ENCODE measurements at regions not wholly inside any gene's neighbourhood (a gene's known extent, or its start where the extent isn't known, plus 50 kb on each side); places are given as distances from the start of the nearest gene placed in this dataset.

DNA sequence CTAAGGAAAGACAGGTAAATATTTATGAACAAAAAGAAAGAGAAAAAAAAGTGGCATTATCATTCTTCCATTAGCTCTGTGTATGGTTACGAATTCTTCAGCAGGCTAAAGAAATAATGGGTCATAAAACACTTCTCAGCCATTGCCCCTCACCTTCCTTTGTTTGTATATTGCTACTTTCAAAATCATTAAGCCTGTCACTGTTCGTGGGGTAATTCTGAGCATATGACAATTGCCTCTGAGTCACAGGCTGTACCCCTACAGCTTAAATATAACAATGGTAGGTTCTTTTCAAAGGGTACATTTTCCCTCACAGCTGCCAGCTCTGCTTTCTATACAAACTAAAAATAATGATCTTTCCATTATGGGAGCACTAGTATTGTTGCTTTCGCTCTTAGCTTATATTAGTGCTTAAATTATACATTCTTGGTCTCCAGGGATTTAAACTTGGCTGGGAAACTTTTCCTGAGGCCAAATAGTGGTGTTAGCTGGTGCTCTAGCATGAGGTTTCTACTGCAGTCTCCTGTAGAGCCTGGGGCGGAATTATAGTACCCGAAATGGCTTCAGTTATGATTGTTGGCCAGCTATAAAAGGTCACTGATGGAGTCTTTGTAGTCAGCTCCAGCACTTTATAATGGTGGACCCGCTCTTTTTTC lies 74.7 kb upstream of the CDH11 start:
- Histone ChIP-seq H3K9ac (ENCODE audit: insufficient read depth, low read length) (no peak overlapping the region), H3K27me3 (ENCODE audit: control insufficient read depth, insufficient read depth, low read length) (no peaks in the 10 kb centered on the region), H2AFZ (ENCODE audit: low read length) (no peak overlapping the region), H3K36me3 (ENCODE audit: control insufficient read depth, insufficient read depth, low read length) (no peaks in the 10 kb centered on the region), H4K20me1 (ENCODE audit: control insufficient read depth, extremely low read depth, insufficient read depth, low read length) (no peaks in the 10 kb centered on the region), H3K4me3 (replicated peaks in 1 of 4; ENCODE audit: control extremely low read depth in 1 of 4, insufficient read depth in 1 of 4, low read depth in 3 of 4, low read length in 4 of 4) (no peak overlapping the region), H3K4me1 (ENCODE audit: control insufficient read depth, extremely low read depth, insufficient read depth, low read length) (peaks cover under 1% of the 10 kb centered on the region), H3K4me2 (ENCODE audit: extremely low read depth, insufficient read depth, low read length) (no peak overlapping the region), H3K27ac (ENCODE audit: insufficient read depth, low read length) (no peak overlapping the region), H3K9me3 (ENCODE audit: control insufficient read depth, insufficient read depth, low read depth, low read length) (no peaks in the 10 kb centered on the region), H3K79me2 (ENCODE audit: control insufficient read depth, insufficient read depth, low read length) (no peaks in the 10 kb centered on the region)
- DNase-seq (ENCODE audit: low read depth in 2 of 2), result peak in 1 of 2 donors; percentile 11
- TF ChIP-seq EZH2 (IDR thresholded peaks at IDR 0.05; ENCODE audit: low read length, missing control alignments) (no peak), CTCF (conservative IDR thresholded peaks at IDR 0.05 in 1 of 2, IDR thresholded peaks at IDR 0.05 in 1 of 2; ENCODE audit: low read depth in 1 of 2, low read length in 2 of 2) (no peak)

GRCh38 chr16:65195998-65196397 lies 74.1 kb upstream of the CDH11 start:
- DNase-seq (ENCODE audit: low read depth in 2 of 2), result peak in 1 of 2 donors; percentile 16
- H4K20me1 ChIP-seq (ENCODE audit: control insufficient read depth, extremely low read depth, insufficient read depth, low read length), result no peaks in the 10 kb centered on the region
- H2AFZ ChIP-seq (ENCODE audit: low read length), result no peak overlapping the region

GRCh38 chr16:65185241-65185778 lies 63.4 kb upstream of the CDH11 start:
- Histone ChIP-seq H4K20me1 (ENCODE audit: control insufficient read depth, extremely low read depth, insufficient read depth, low read length) (no peaks in the 10 kb centered on the region), H3K9me3 (ENCODE audit: control insufficient read depth, insufficient read depth, low read depth, low read length) (no peaks in the 10 kb centered on the region), H3K36me3 (ENCODE audit: control insufficient read depth, insufficient read depth, low read length) (no peaks in the 10 kb centered on the region), H3K4me3 (replicated peaks in 1 of 4; ENCODE audit: control extremely low read depth in 1 of 4, insufficient read depth in 1 of 4, low read depth in 3 of 4, low read length in 4 of 4) (no peak overlapping the region), H3K27me3 (ENCODE audit: control insufficient read depth, insufficient read depth, low read length) (no peaks in the 10 kb centered on the region), H3K27ac (ENCODE audit: insufficient read depth, low read length) (no peak overlapping the region), H3K79me2 (ENCODE audit: control insufficient read depth, insufficient read depth, low read length) (no peaks in the 10 kb centered on the region), H3K4me1 (ENCODE audit: control insufficient read depth, extremely low read depth, insufficient read depth, low read length) (no peaks in the 10 kb centered on the region), H3K4me2 (ENCODE audit: extremely low read depth, insufficient read depth, low read length) (no peak overlapping the region), H2AFZ (ENCODE audit: low read length) (no peak overlapping the region), H3K9ac (ENCODE audit: insufficient read depth, low read length) (no peak overlapping the region)
- TF ChIP-seq EZH2 (IDR thresholded peaks at IDR 0.05; ENCODE audit: low read length, missing control alignments), result no peak
- no peak for TF ChIP-seq CTCF (conservative IDR thresholded peaks at IDR 0.05 in 1 of 2, IDR thresholded peaks at IDR 0.05 in 1 of 2; ENCODE audit: low read depth in 1 of 2, low read length in 2 of 2)
- no peak for DNase-seq (ENCODE audit: low read depth in 2 of 2)

More at GRCh38 chr16:65195998-65196397, 74.1 kb upstream of the CDH11 start:
- Histone ChIP-seq H3K4me1 (ENCODE audit: control insufficient read depth, extremely low read depth, insufficient read depth, low read length) (no peaks in the 10 kb centered on the region), H3K79me2 (ENCODE audit: control insufficient read depth, insufficient read depth, low read length) (no peaks in the 10 kb centered on the region), H3K9ac (ENCODE audit: insufficient read depth, low read length) (no peak overlapping the region), H3K4me2 (ENCODE audit: extremely low read depth, insufficient read depth, low read length) (no peak overlapping the region), H3K27me3 (ENCODE audit: control insufficient read depth, insufficient read depth, low read length) (no peaks in the 10 kb centered on the region), H3K27ac (ENCODE audit: insufficient read depth, low read length) (no peak overlapping the region), H3K4me3 (replicated peaks in 1 of 4; ENCODE audit: control extremely low read depth in 1 of 4, insufficient read depth in 1 of 4, low read depth in 3 of 4, low read length in 4 of 4) (no peak overlapping the region), H3K9me3 (ENCODE audit: control insufficient read depth, insufficient read depth, low read depth, low read length) (no peaks in the 10 kb centered on the region), H3K36me3 (ENCODE audit: control insufficient read depth, insufficient read depth, low read length) (no peaks in the 10 kb centered on the region)
- TF ChIP-seq EZH2 (IDR thresholded peaks at IDR 0.05; ENCODE audit: low read length, missing control alignments) (no peak), CTCF (conservative IDR thresholded peaks at IDR 0.05 in 1 of 2, IDR thresholded peaks at IDR 0.05 in 1 of 2; ENCODE audit: low read depth in 1 of 2, low read length in 2 of 2) (no peak)
